H9 (cell line): ENCODE measurements at regions not wholly inside any gene's neighbourhood (a gene's known extent, or its start where the extent isn't known, plus 50 kb on each side); places are given as distances from the start of the nearest gene placed in this dataset.

Experiments
- DNase-seq: peaks from one replicate; pipeline ENCODE4 v3.0.0-alpha.2; 2017
- H2AFZ ChIP-seq: one replicate; pipeline ENCODE4 v1.6.1; 2013; ENCODE audit warnings: mild to moderate bottlenecking, low read length, control low read depth, moderate library complexity
- H2AK5ac ChIP-seq: 2 replicates; pipeline ENCODE4 v1.6.1; 2013; ENCODE audit warnings: low read length, control low read depth, mixed read lengths; ENCODE audit not compliant: insufficient read length
- H2BK120ac ChIP-seq: one replicate; pipeline ENCODE4 v1.6.1; 2013; ENCODE audit warnings: low read depth, mild to moderate bottlenecking, low read length, control low read depth, inconsistent platforms; ENCODE audit not compliant: poor library complexity, severe bottlenecking
- H2BK12ac ChIP-seq: 2 replicates; pipeline ENCODE4 v1.6.1; 2013; ENCODE audit warnings: low read length, control low read depth, mixed read lengths, low read depth; ENCODE audit not compliant: insufficient read length
- H2BK15ac ChIP-seq: 2 replicates; pipeline ENCODE4 v1.6.1; 2013; ENCODE audit warnings: low read depth, low read length, control low read depth
- H2BK20ac ChIP-seq: one replicate; pipeline ENCODE4 v1.6.1; 2013; ENCODE audit warnings: low read depth, mild to moderate bottlenecking, low read length, control low read depth, inconsistent platforms; ENCODE audit not compliant: poor library complexity, severe bottlenecking
- H2BK5ac ChIP-seq: 2 replicates; pipeline ENCODE4 v1.6.1; 2013; ENCODE audit warnings: low read length, control low read depth, mixed read lengths; ENCODE audit not compliant: insufficient read length
- H3K14ac ChIP-seq: 2 replicates; pipeline ENCODE4 v1.6.1; 2013; ENCODE audit warnings: low read length, control low read depth; ENCODE audit not compliant: insufficient read depth
- H3K18ac ChIP-seq: 2 replicates; pipeline ENCODE4 v1.6.1; 2013; ENCODE audit warnings: low read depth, mild to moderate bottlenecking, mixed read lengths, low read length, control low read depth; ENCODE audit not compliant: insufficient read length
- H3K23ac ChIP-seq: 2 replicates; pipeline ENCODE4 v1.6.1; 2013; ENCODE audit warnings: low read length, control low read depth, mixed read lengths, low read depth; ENCODE audit not compliant: insufficient read length
- H3K23me2 ChIP-seq: 2 replicates; pipeline ENCODE4 v1.6.1; 2013; ENCODE audit warnings: low read depth, mild to moderate bottlenecking, mixed read lengths, low read length, control low read depth; ENCODE audit not compliant: insufficient read length, poor library complexity, severe bottlenecking
- H3K27ac ChIP-seq: 2 replicates; pipeline ENCODE4 v1.5.1; 2013; ENCODE audit warnings: low read length, control low read depth, mixed read lengths, low read depth; ENCODE audit not compliant: insufficient read length
- H3K27me3 ChIP-seq: 2 replicates; pipeline ENCODE4 v1.6.1; 2013; ENCODE audit warnings: low read length, control low read depth, inconsistent platforms; ENCODE audit not compliant: insufficient read depth
- H3K4ac ChIP-seq: 2 replicates; pipeline ENCODE4 v1.6.1; 2013; ENCODE audit warnings: low read depth, mild to moderate bottlenecking, control low read depth, inconsistent platforms, low read length, moderate library complexity
- H3K4me1 ChIP-seq: 2 replicates; pipeline ENCODE4 v1.6.1; 2013; ENCODE audit warnings: low read length, control low read depth, inconsistent platforms; ENCODE audit not compliant: insufficient read depth
- H3K4me2 ChIP-seq: 2 replicates; pipeline ENCODE4 v1.6.1; 2013; ENCODE audit warnings: low read length, control low read depth, mixed read lengths; ENCODE audit not compliant: insufficient read length, insufficient read depth
- H3K56ac ChIP-seq: 2 replicates; pipeline ENCODE4 v1.6.1; 2013; ENCODE audit warnings: low read depth, mild to moderate bottlenecking, mixed read lengths, low read length, control low read depth; ENCODE audit not compliant: insufficient read length
- H3K79me1 ChIP-seq: 2 replicates; pipeline ENCODE4 v1.6.1; 2013; ENCODE audit warnings: low read depth, mild to moderate bottlenecking, moderate library complexity, low read length, control low read depth, inconsistent platforms; ENCODE audit not compliant: insufficient read depth, poor library complexity, severe bottlenecking
- H3K79me2 ChIP-seq: 2 replicates; pipeline ENCODE4 v1.6.1; 2013; ENCODE audit warnings: low read length, control low read depth, inconsistent platforms; ENCODE audit not compliant: insufficient read depth
- H3K9ac ChIP-seq: 2 replicates; pipeline ENCODE4 v1.6.1; 2013; ENCODE audit warnings: low read length, control low read depth, mixed read lengths; ENCODE audit not compliant: insufficient read length; ENCODE audit errors: extremely low read depth
- H3K9me3 ChIP-seq: one replicate; pipeline ENCODE4 v1.6.1; 2013; ENCODE audit warnings: low read depth, low read length, inconsistent platforms; ENCODE audit not compliant: control insufficient read depth
- H3T11ph ChIP-seq: one replicate; pipeline ENCODE4 v1.6.1; 2013; ENCODE audit warnings: mild to moderate bottlenecking, low read length, control low read depth, inconsistent platforms
- H4K20me1 ChIP-seq: one replicate; pipeline ENCODE4 v1.6.1; 2013; ENCODE audit not compliant: control insufficient read depth, insufficient read length, insufficient read depth
- H4K5ac ChIP-seq: 2 replicates; pipeline ENCODE4 v1.6.1; 2013; ENCODE audit warnings: low read depth, mild to moderate bottlenecking, mixed read lengths, low read length, control low read depth; ENCODE audit not compliant: insufficient read length
- H4K8ac ChIP-seq: replicated peaks from 2 replicates; pipeline ENCODE4 v1.6.1; 2013; ENCODE audit warnings: low read length, control low read depth, mixed read lengths, low read depth; ENCODE audit not compliant: insufficient read length
- H4K91ac ChIP-seq: 2 replicates; pipeline ENCODE4 v1.6.1; 2013; ENCODE audit warnings: low read depth, mild to moderate bottlenecking, moderate library complexity, mixed read lengths, low read length, control low read depth; ENCODE audit not compliant: insufficient read length
- H3K27ac Mint-ChIP-seq, 3 experiments: 2 replicates in 2 of 3; 3 replicates in 1 of 3; pipeline ENCODE4 v1.8.0; 2020 to 2021; ENCODE audit warnings: mixed read lengths in 3 of 3, mild to moderate bottlenecking in 1 of 3, moderate library complexity in 1 of 3
- H3K27me3 Mint-ChIP-seq: 2 replicates; pipeline ENCODE4 v1.8.0; 2021; ENCODE audit warnings: low read depth, mild to moderate bottlenecking, moderate library complexity, mixed read lengths
- H3K36me3 Mint-ChIP-seq, 3 experiments: 2 replicates in 2 of 3; 3 replicates in 1 of 3; pipeline ENCODE4 v1.8.0; 2020 to 2021; ENCODE audit warnings: low read depth in 3 of 3, mixed read lengths in 3 of 3; ENCODE audit not compliant: insufficient read depth in 1 of 3
- H3K4me1 Mint-ChIP-seq, 2 experiments: 2 replicates each; pipeline ENCODE4 v1.8.0; 2020; ENCODE audit warnings: mixed read lengths in 2 of 2
- H3K4me3 Mint-ChIP-seq, 2 experiments: 2 replicates in 1 of 2; 3 replicates in 1 of 2; pipeline ENCODE4 v1.8.0; 2020 to 2021; ENCODE audit warnings: mild to moderate bottlenecking in 2 of 2, mixed read lengths in 2 of 2, moderate library complexity in 1 of 2
- H3K9me3 Mint-ChIP-seq, 2 experiments: 2 replicates in 1 of 2; 3 replicates in 1 of 2; pipeline ENCODE4 v1.8.0; 2020; ENCODE audit warnings: mild to moderate bottlenecking in 2 of 2, mixed read lengths in 2 of 2, moderate library complexity in 1 of 2
- CTCF ChIP-seq: fragments of 200-600 bp; sonication (generic); conservative IDR thresholded peaks from 3 replicates; pipeline ENCODE4 v1.8.0; 2021; ENCODE audit warnings: antibody characterized with exemption, mild to moderate bottlenecking
- WGBS: extraction: QIAGEN DNeasy Blood & Tissue Kit; methylation state at CpG from one replicate; pipeline ENCODE4 v1.1.7; 2013; ENCODE audit warnings: missing lambda C conversion rate, low lambda C conversion rate, mixed read lengths; ENCODE audit not compliant: insufficient read length; ENCODE audit errors: extremely low coverage; 5-methylcytosine and 5-hydroxymethylcytosine counted together

- H3K27ac ChIP-seq, result no peak overlapping the region
- no peak for TF ChIP-seq CTCF
- H3K9ac ChIP-seq, result no peak overlapping the region
- Mint-ChIP-seq H3K4me3 (no peak overlapping the region), H3K27ac (no peak overlapping the region), H3K27me3 (no peaks in the 10 kb centered on the region), H3K4me1 (no peaks in the 10 kb centered on the region), H3K36me3 (no peaks in the 10 kb centered on the region), H3K9me3 (no peaks in the 10 kb centered on the region)
- no peak overlapping the region for H2BK120ac ChIP-seq
- no peaks in the 10 kb centered on the region for H3K9me3 ChIP-seq
- no peak overlapping the region for H2BK15ac ChIP-seq
- H3K14ac ChIP-seq, result no peak overlapping the region
- no peak overlapping the region for H3T11ph ChIP-seq
- no peak overlapping the region for H3K18ac ChIP-seq
- H2AFZ ChIP-seq, result no peak overlapping the region
- no peaks in the 10 kb centered on the region for H3K79me1 ChIP-seq
- WGBS, result no CpG with 5 or more reads among the region's 1 CpG
- H3K4me1 ChIP-seq, result no peaks in the 10 kb centered on the region
- H3K56ac ChIP-seq, result no peak overlapping the region
- H3K23ac ChIP-seq, result no peak overlapping the region
- no peak overlapping the region for H3K4ac ChIP-seq
- no peak overlapping the region for H4K5ac ChIP-seq
- no peak overlapping the region for H2BK20ac ChIP-seq
- no peaks in the 10 kb centered on the region for H3K23me2 ChIP-seq
- no peak overlapping the region for H3K4me2 ChIP-seq
- no peaks in the 10 kb centered on the region for H4K20me1 ChIP-seq
- H2BK12ac ChIP-seq, result no peak overlapping the region
- H4K91ac ChIP-seq, result no peak overlapping the region
- no peak overlapping the region for H2BK5ac ChIP-seq
- no peaks in the 10 kb centered on the region for H3K27me3 ChIP-seq
- no peak for DNase-seq
- no peaks in the 10 kb centered on the region for H3K79me2 ChIP-seq
- no peak overlapping the region for H2AK5ac ChIP-seq
- no peak overlapping the region for H4K8ac ChIP-seq
Measured at GRCh38 chr1:80869299-80869698, 931.4 kb upstream of the ADGRL2 start.
